ENCODE measurements at regions not wholly inside any gene's neighbourhood (a gene's known extent, or its start where the extent isn't known, plus 50 kb on each side); places are given as distances from the start of the nearest gene placed in this dataset.

DNA sequence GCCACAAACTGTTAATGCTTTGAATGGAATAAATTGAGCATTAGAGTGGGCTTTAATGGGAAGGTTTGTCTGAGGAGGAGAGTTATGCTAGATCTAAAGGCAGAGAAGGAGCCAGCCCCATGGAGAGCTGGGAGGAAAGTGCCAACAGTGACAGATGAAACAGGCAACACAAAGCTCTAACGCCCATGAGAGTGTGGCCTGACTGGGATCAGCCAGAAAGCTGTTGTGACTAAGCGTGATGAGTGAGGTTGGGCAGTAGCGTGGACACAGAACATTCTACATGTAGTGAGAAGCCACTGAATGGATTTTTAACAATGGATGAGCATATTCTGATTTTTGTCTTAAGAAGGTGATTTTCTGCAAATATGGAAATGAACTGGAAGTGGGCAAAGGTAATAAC lies 185.3 kb upstream of the SIX2 start:
- TF ChIP-seq POLR2A (IDR thresholded peaks at IDR 0.05) = no peak
- TF ChIP-seq POLR2AphosphoS5 (IDR thresholded peaks at IDR 0.05) = no peak
- TF ChIP-seq, protein P1, sequence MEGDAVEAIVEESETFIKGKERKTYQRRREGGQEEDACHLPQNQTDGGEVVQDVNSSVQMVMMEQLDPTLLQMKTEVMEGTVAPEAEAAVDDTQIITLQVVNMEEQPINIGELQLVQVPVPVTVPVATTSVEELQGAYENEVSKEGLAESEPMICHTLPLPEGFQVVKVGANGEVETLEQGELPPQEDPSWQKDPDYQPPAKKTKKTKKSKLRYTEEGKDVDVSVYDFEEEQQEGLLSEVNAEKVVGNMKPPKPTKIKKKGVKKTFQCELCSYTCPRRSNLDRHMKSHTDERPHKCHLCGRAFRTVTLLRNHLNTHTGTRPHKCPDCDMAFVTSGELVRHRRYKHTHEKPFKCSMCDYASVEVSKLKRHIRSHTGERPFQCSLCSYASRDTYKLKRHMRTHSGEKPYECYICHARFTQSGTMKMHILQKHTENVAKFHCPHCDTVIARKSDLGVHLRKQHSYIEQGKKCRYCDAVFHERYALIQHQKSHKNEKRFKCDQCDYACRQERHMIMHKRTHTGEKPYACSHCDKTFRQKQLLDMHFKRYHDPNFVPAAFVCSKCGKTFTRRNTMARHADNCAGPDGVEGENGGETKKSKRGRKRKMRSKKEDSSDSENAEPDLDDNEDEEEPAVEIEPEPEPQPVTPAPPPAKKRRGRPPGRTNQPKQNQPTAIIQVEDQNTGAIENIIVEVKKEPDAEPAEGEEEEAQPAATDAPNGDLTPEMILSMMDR (IDR thresholded peaks at IDR 0.05 in 8 of 11, conservative IDR thresholded peaks at IDR 0.05 in 3 of 11) = no peak
- Histone ChIP-seq H3K36me3 (no peaks in the 10 kb centered on the region), H3K4me1 (no peaks in the 10 kb centered on the region), H3K4me3 (no peak overlapping the region), H3K9me3 (no peaks in the 10 kb centered on the region), H3K27me3 (replicated peaks in 1 of 7) (peaks cover 0 to 19% (median 0%) of the 10 kb centered on the region in 7 donors), H3K27ac (no peak overlapping the region)
- DNase-seq = no peak
- intact Hi-C loops (cut with DNase I; ENCODE audit: low total_unique reads) = no loop called here
- 86 to 91% (median 87%) methylated on average over 3 of the region's 3 CpGs for WGBS, 5 donors

DNA sequence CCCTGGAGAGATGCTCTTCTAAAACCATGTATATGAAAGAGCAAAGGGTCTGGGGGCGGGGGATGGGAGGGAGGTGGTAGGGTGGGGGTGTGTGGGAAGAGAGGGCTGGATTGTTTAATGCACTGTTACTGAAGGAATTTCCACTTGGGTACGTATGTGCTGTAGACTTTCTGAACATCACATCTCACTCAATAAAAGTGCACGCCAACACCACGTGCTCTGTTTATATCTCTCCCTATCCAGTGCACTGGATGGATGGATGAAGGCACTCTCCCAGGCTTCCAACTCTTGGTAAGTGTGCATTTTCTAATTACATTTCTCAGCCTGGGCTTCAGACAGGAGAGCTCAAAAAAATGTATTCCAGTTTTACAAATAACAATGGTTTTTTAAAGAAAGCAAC lies 184.3 kb upstream of the SIX2 start:
- H3K27me3 ChIP-seq (replicated peaks in 1 of 7) = peaks cover 0 to 28% (median 0%) of the 10 kb centered on the region in 7 donors
- intact Hi-C loops (cut with DNase I; ENCODE audit: low total_unique reads) = no loop called here
- DNase-seq = no peak
- no peak overlapping the region for H3K4me3 ChIP-seq
- no peak overlapping the region for H3K27ac ChIP-seq
- TF ChIP-seq, protein P1 (IDR thresholded peaks at IDR 0.05 in 8 of 11, conservative IDR thresholded peaks at IDR 0.05 in 3 of 11) = no peak
- TF ChIP-seq POLR2AphosphoS5 (IDR thresholded peaks at IDR 0.05) (no peak), POLR2A (IDR thresholded peaks at IDR 0.05) (no peak)
- H3K36me3 ChIP-seq = no peaks in the 10 kb centered on the region
- H3K4me1 ChIP-seq = no peaks in the 10 kb centered on the region
- H3K9me3 ChIP-seq = no peaks in the 10 kb centered on the region
- 75 to 90% (median 84%) methylated on average over 4 of the region's 4 CpGs for WGBS, 5 donors

DNA sequence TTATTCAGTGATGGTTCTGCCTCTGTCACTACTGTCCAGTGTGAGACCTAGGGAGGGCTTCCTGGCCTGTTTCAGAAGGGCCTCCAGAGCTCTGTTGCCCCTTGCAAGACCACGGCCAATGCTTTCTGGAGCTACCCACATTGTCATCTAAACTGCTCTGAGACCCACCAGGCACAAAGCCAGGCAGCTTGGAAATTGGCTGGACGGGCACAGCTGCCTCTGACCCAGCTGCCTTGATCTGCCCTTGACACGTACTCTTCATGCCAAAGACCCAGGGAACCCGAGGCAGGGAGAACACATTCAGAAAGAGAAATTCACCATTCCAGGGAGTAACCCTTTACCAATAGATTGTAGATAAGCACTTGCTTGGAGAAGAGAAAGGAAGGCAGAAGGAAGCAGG lies 183.7 kb upstream of the SIX2 start:
- peaks cover 0 to 32% (median 0%) of the 10 kb centered on the region in 7 donors for H3K27me3 ChIP-seq (replicated peaks in 1 of 7)
- no peaks in the 10 kb centered on the region for H3K36me3 ChIP-seq
- H3K27ac ChIP-seq = no peak overlapping the region
- intact Hi-C loops (cut with DNase I; ENCODE audit: low total_unique reads) = no loop called here
- no peak for DNase-seq
- H3K9me3 ChIP-seq = no peaks in the 10 kb centered on the region
- H3K4me1 ChIP-seq = no peaks in the 10 kb centered on the region
- TF ChIP-seq POLR2AphosphoS5 (IDR thresholded peaks at IDR 0.05) = no peak
- no peak for TF ChIP-seq POLR2A (IDR thresholded peaks at IDR 0.05)
- TF ChIP-seq, protein P1 (IDR thresholded peaks at IDR 0.05 in 8 of 11, conservative IDR thresholded peaks at IDR 0.05 in 3 of 11) = no peak
- H3K4me3 ChIP-seq = no peak overlapping the region
- WGBS, 5 donors = 57 to 79% (median 71%) methylated on average over 4 of the region's 4 CpGs

DNA sequence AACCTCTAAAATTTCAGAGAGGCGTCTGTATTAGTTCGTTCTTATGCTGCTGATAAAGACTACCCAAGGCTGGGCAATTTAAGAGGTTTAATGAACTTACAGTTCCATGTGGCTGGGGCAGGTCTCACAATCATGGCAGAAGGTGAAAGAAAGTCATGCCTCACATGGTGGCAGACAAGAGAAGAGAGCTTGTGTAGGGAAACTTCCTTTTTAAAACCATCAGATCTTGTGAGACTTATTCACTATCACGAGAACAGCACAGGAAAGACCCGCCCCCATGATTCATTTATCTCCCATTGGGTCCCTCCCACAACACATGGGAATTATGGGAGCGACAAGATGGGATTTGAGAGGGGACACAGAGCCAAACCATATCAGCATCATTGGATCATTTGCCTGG lies 183.2 kb upstream of the SIX2 start:
- H3K27me3 ChIP-seq (replicated peaks in 1 of 7) = peaks cover 0 to 36% (median 0%) of the 10 kb centered on the region in 7 donors
- no peak for TF ChIP-seq POLR2AphosphoS5 (IDR thresholded peaks at IDR 0.05)
- TF ChIP-seq, protein P1 (IDR thresholded peaks at IDR 0.05 in 8 of 11, conservative IDR thresholded peaks at IDR 0.05 in 3 of 11) = no peak
- TF ChIP-seq POLR2A (IDR thresholded peaks at IDR 0.05) = no peak
- H3K4me3 ChIP-seq = no peak overlapping the region
- no peak overlapping the region for H3K27ac ChIP-seq
- no peaks in the 10 kb centered on the region for H3K4me1 ChIP-seq
- no peaks in the 10 kb centered on the region for H3K9me3 ChIP-seq
- 73 to 91% (median 84%) methylated on average over 5 of the region's 5 CpGs for WGBS, 5 donors
- intact Hi-C loops (cut with DNase I; ENCODE audit: low total_unique reads) = no loop called here
- no peaks in the 10 kb centered on the region for H3K36me3 ChIP-seq
- DNase-seq = no peak

All from spleen (tissue), 11 donors.